AG20443 (cell line): ENCODE measurements at regions not wholly inside any gene's neighbourhood (a gene's known extent, or its start where the extent isn't known, plus 50 kb on each side); places are given as distances from the start of the nearest gene placed in this dataset.

ENCODE experiments used
- DNase-seq: peaks from one replicate; pipeline ENCODE4 v3.0.0; 2012; ENCODE audit warnings: low spot score, mixed read lengths

GRCh38 chr5:20113931-20114330 lies 125.9 kb upstream of the CDH18 start:
- no peak for DNase-seq

GRCh38 chr5:20113031-20113715 lies 125.2 kb upstream of the CDH18 start:
- no peak for DNase-seq

- no peak for DNase-seq
Observed at GRCh38 chr5:20109326-20109725, 121.3 kb upstream of the CDH18 start.

- no peak for DNase-seq
Observed at GRCh38 chr5:20105915-20106314, 117.9 kb upstream of the CDH18 start.

- no peak for DNase-seq
Observed at GRCh38 chr5:20102293-20102692, 114.3 kb upstream of the CDH18 start.

- DNase-seq: no peak
Observed at GRCh38 chr5:20098694-20099093, 110.7 kb upstream of the CDH18 start.

GRCh38 chr5:20088361-20088760 lies 100.4 kb upstream of the CDH18 start:
- DNase-seq: no peak

- no peak for DNase-seq
Observed at GRCh38 chr5:20087299-20087698, 99.3 kb upstream of the CDH18 start.

GRCh38 chr5:20077186-20077585 lies 89.2 kb upstream of the CDH18 start:
- DNase-seq: no peak

- no peak for DNase-seq
Observed at GRCh38 chr5:20056933-20057332, 68.9 kb upstream of the CDH18 start.

GRCh38 chr5:20055301-20055700 lies 67.3 kb upstream of the CDH18 start:
- no peak for DNase-seq

GRCh38 chr5:20050262-20050661 lies 62.3 kb upstream of the CDH18 start:
- no peak for DNase-seq

GRCh38 chr5:20044460-20044859 lies 56.5 kb upstream of the CDH18 start:
- DNase-seq: no peak

GRCh38 chr5:20041326-20042274 lies 53.6 kb upstream of the CDH18 start:
- DNase-seq: no peak

- no peak for DNase-seq
Observed at GRCh38 chr5:20040901-20041300, 52.9 kb upstream of the CDH18 start.
